ENCODE measurements at regions not wholly inside any gene's neighbourhood (a gene's known extent, or its start where the extent isn't known, plus 50 kb on each side); places are given as distances from the start of the nearest gene placed in this dataset.

GRCh38 chr21:38712071-38712470 lies 93.7 kb upstream of the ETS2 start:
- no peak for DNase-seq

GRCh38 chr21:38712664-38713063 lies 93.1 kb upstream of the ETS2 start:
- DNase-seq: no peak

- DNase-seq: no peak
Measured at GRCh38 chr21:38714039-38714817, 91.5 kb upstream of the ETS2 start.

- DNase-seq: no peak
Measured at GRCh38 chr21:38714999-38715398, 90.7 kb upstream of the ETS2 start.

GRCh38 chr21:38716088-38716487 lies 89.6 kb upstream of the ETS2 start:
- no peak for DNase-seq

GRCh38 chr21:38716942-38717341 lies 88.8 kb upstream of the ETS2 start:
- no peak for DNase-seq

- no peak for DNase-seq
Measured at GRCh38 chr21:38718481-38718880, 87.2 kb upstream of the ETS2 start.

- DNase-seq: no peak
Measured at GRCh38 chr21:38720074-38720473, 85.7 kb upstream of the ETS2 start.

- no peak for DNase-seq
Measured at GRCh38 chr21:38721055-38721454, 84.7 kb upstream of the ETS2 start.

GRCh38 chr21:38721958-38722357 lies 83.8 kb upstream of the ETS2 start:
- DNase-seq: no peak

- no peak for DNase-seq
Measured at GRCh38 chr21:38725196-38726157, 80.3 kb upstream of the ETS2 start.

- DNase-seq: no peak
Measured at GRCh38 chr21:38726482-38726881, 79.2 kb upstream of the ETS2 start.

- no peak for DNase-seq
Measured at GRCh38 chr21:38729291-38729690, 76.4 kb upstream of the ETS2 start.

- DNase-seq: no peak
Measured at GRCh38 chr21:38729754-38730379, 75.9 kb upstream of the ETS2 start.

GRCh38 chr21:38733972-38734546 lies 71.7 kb upstream of the ETS2 start:
- DNase-seq: peak; percentile 60 to 75 (median 64)

- DNase-seq: no peak
Measured at GRCh38 chr21:38734646-38735365, 70.9 kb upstream of the ETS2 start.

GRCh38 chr21:38735626-38736206 lies 70.0 kb upstream of the ETS2 start:
- DNase-seq: no peak

GRCh38 chr21:38740090-38740489 lies 65.6 kb upstream of the ETS2 start:
- no peak for DNase-seq

- no peak for DNase-seq
Measured at GRCh38 chr21:38741092-38741949, 64.4 kb upstream of the ETS2 start.

GRCh38 chr21:38741950-38742256 lies 63.8 kb upstream of the ETS2 start:
- no peak for DNase-seq

- DNase-seq: no peak
Measured at GRCh38 chr21:38742580-38743260, 63.0 kb upstream of the ETS2 start.

Measured in activated naive CD4-positive, alpha-beta T cell (primary cell).